ENCODE measurements at regions not wholly inside any gene's neighbourhood (a gene's known extent, or its start where the extent isn't known, plus 50 kb on each side); places are given as distances from the start of the nearest gene placed in this dataset.

GRCh38 chr16:35910409-35910808, 2451.0 kb downstream of the TP53TG3F start:
- Histone ChIP-seq H3K4me1 (ENCODE audit: control insufficient read depth in 2 of 2, insufficient read depth in 2 of 2, low read length in 2 of 2) (no peaks in the 10 kb centered on the region), H3K27me3 (ENCODE audit: control insufficient read depth in 2 of 2, insufficient read depth in 1 of 2, low read length in 1 of 2) (no peaks in the 10 kb centered on the region), H3K36me3 (ENCODE audit: control insufficient read depth in 2 of 2, insufficient read depth in 2 of 2, low read length in 1 of 2) (no peaks in the 10 kb centered on the region), H3K27ac (ENCODE audit: low read depth in 1 of 2, low read length in 1 of 2) (no peak overlapping the region), H3K4me3 (ENCODE audit: low read length in 2 of 2) (no peak overlapping the region), H3K9me3 (ENCODE audit: control insufficient read depth in 2 of 2, insufficient read depth in 1 of 2, low read length in 1 of 2) (peaks cover 5 to 32% of the 10 kb centered on the region in 2 donors)
- no peak for DNase-seq (ENCODE audit: low read depth in 6 of 9, low spot score in 9 of 9)
- 85% methylated on average over 4 of the region's 4 CpGs for WGBS

GRCh38 chr16:35911899-35912298, 2452.5 kb downstream of the TP53TG3F start:
- Histone ChIP-seq H3K27ac (ENCODE audit: low read depth in 1 of 2, low read length in 1 of 2) (no peak overlapping the region), H3K9me3 (ENCODE audit: control insufficient read depth in 2 of 2, insufficient read depth in 1 of 2, low read length in 1 of 2) (peaks cover 4 to 32% of the 10 kb centered on the region in 2 donors), H3K27me3 (ENCODE audit: control insufficient read depth in 2 of 2, insufficient read depth in 1 of 2, low read length in 1 of 2) (no peaks in the 10 kb centered on the region), H3K4me1 (ENCODE audit: control insufficient read depth in 2 of 2, insufficient read depth in 2 of 2, low read length in 2 of 2) (no peaks in the 10 kb centered on the region), H3K4me3 (ENCODE audit: low read length in 2 of 2) (no peak overlapping the region), H3K36me3 (ENCODE audit: control insufficient read depth in 2 of 2, insufficient read depth in 2 of 2, low read length in 1 of 2) (no peaks in the 10 kb centered on the region)
- 85% methylated on average over 8 of the region's 8 CpGs for WGBS
- no peak for DNase-seq (ENCODE audit: low read depth in 6 of 9, low spot score in 9 of 9)

GRCh38 chr16:35931722-35932121, 2472.3 kb downstream of the TP53TG3F start:
- Histone ChIP-seq H3K27me3 (ENCODE audit: control insufficient read depth in 2 of 2, insufficient read depth in 1 of 2, low read length in 1 of 2) (no peaks in the 10 kb centered on the region), H3K36me3 (ENCODE audit: control insufficient read depth in 2 of 2, insufficient read depth in 2 of 2, low read length in 1 of 2) (no peaks in the 10 kb centered on the region), H3K27ac (ENCODE audit: low read depth in 1 of 2, low read length in 1 of 2) (no peak overlapping the region), H3K4me3 (ENCODE audit: low read length in 2 of 2) (no peak overlapping the region), H3K4me1 (ENCODE audit: control insufficient read depth in 2 of 2, insufficient read depth in 2 of 2, low read length in 2 of 2) (no peaks in the 10 kb centered on the region), H3K9me3 (ENCODE audit: control insufficient read depth in 2 of 2, insufficient read depth in 1 of 2, low read length in 1 of 2) (no peaks in the 10 kb centered on the region)
- no peak for DNase-seq (ENCODE audit: low read depth in 6 of 9, low spot score in 9 of 9)
- WGBS: 80% methylated on average over 3 of the region's 3 CpGs
